NCI-H1436 (cell line): ENCODE measurements at regions not wholly inside any gene's neighbourhood (a gene's known extent, or its start where the extent isn't known, plus 50 kb on each side); places are given as distances from the start of the nearest gene placed in this dataset.

Experiments used
- DNase-seq: peaks from one replicate; lab custom pipeline; 2025; lab: John Stamatoyannopoulos, UW

DNA sequence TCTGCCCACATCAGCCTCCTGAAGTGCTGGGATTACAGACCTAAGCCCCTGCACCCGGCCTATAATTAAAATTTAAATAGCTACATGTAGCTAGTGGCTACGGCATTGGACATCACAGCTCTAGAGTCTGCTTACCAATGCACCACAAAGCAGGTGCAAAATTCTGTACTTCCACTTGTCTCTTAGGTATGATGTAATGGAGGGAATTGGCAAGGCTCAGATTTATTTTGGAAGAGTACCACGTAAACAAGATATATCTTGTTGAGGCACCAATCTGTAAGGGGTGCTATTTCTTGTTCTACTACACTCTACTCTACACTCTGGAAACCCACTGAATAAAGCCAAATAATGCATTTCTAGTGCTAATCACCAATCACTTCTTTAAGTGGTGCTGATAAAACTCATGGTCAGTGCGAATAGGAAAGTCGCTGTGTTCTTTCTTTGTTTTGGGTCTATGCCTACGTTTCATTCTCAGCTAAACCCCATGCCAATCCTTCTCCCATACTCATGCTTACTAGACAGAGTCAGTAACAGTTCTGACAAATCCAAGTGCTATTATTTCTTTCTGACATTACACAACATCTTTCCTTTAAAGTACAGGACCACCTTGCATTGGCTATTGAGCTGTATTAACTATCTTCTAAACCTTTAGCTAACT lies 92.3 kb downstream of the GC start:
- DNase-seq, result no peak

DNA sequence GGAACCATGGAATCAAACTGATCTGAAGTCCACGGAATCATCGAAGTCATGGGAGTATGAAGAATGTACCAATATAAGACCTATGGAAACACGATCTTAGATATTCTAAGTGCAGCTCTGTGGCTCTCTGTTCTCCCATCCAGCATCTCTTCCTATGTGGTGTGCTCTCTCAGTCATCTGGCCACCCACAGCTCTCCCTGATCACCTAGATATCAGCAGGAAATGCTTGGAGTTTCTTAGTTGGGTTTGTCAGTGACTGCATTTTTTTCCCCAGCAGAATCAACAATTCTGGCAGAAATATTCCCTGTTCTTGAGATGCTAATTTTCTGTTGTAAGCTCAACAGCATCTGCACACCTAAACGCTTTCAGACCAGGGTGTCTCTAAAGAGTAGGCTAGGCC lies 94.1 kb downstream of the GC start:
- DNase-seq, result no peak

DNA sequence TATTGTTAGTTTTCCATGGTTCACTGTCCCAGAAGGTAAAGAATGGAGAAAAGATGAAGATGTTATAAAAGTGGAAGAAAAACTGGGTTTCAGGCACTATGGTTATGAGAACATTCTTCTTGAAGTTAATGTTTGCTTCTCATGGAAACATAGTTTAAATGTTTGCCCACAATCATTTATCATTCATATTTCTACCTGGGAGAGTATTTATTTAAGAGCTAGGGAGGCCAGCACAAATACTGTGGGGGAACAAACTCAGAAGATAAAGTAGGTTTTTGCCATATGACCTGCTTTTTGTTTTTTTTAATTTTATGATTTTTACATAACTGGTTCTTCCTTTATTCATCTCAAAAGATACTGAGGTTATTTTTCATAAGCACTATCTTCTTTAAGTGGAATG lies 96.8 kb downstream of the GC start:
- no peak for DNase-seq

DNA sequence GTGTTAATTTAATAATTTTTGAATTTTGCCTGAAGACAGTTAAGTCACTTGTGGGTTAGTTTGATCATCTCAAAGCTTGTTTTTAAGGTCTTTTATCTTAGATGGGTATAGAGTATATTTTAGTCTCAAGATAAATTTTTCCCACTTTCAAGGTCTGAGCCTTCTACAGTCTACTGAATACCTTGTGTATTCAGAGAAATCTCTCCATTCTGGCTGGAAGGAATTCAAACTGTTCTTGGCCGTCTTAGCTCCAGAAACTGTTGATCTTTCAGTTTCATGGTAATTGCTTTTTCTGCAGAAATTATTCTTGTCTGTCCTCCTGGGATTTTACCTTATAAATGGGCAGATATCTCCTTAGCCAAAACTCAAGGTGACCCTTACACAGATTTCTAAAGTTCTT lies 97.9 kb downstream of the GC start:
- DNase-seq, result no peak

DNA sequence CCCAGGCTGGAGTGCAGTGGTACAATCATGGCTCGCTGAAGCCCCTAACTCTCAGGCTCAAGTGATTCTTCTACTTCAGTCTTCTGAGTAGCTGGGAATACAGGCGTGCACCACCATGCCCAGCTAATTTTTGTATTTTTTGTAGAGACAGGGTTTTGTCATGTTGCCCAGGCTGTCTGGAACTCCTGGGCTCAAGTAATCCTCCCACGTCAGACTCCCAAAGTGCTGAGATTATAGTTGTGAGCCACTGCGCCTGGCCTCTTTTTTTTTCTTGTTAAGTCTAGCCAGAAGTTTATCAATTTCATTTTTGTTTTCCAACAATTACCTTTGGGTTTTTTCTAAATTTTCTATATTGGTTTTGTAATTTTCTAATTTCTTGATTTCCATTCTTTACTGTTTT lies 100.6 kb downstream of the GC start:
- no peak for DNase-seq

DNA sequence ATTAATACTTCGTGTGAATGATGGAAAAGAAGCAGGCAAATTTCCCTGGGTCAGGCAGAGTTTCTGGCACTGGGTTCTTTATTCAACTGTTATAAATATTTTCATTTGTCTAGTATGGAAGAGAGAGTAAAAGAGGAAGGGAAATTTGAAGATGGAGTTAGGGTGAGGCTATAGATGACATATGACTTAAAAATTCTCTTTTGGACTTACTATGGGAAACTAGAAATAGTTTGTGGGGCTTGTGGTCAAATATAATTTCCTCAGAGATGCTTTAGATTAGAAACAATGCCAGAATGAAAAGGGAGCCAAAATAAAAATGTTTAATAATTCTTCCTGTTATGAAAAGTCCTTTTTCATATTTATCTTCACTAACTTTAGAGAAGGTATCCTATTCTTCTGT lies 103.2 kb downstream of the GC start:
- no peak for DNase-seq

DNA sequence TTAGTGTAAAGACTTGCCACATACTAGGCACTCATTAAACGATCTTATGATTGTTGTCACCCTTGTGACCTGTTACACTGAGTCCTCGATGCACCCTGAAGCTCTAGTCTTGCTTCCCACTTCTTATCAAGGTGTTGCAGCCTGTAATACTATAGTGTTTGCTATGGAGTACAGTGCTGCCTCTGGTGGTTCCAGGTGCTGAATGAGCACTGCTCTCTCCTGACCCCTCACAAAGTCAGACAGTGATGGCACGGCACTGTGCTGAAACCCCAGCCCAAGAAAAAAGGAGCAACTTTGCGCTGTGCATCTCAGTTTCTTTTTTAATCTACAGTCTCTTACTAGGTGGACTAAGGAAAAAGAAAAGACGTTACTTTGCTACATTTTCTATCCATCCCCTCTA lies 106.3 kb downstream of the GC start:
- DNase-seq, result no peak

DNA sequence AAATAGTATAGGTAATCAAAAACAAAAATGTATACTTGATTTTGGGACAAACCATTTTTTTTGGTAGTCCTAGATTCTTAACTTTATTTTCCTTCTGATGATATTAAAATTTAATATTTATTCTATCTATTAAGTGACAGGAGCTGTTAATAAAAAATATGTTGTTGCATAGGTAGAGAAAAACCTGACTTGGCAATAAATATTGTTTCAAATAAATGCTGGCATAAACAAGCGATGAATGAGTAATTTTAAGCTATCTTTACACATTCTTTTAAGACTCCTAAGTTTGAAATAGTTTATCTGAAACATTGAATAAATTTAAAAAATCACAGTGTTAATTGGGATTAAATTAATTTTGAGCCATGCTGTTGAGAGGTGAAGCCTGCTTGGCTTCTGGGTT lies 114.6 kb downstream of the GC start:
- DNase-seq, result no peak

DNA sequence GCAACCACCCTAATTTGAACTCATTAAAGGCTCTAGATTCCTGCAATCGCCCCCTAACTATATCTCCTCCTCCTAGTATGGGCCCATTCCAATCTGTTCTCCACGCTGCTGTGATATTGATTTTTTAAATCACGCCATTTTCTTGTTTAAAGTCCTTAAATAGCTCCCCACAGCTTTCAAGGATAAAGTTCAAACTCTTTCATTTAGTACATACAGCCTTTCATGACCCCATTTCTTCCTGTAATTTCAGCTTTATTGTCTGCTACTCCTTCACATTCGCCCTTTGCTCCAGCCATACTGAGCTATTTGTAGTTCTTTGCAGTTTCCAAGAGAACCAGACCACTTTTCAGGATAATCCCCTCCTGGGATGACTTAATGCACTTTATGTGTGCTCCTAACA lies 118.5 kb downstream of the GC start:
- DNase-seq, result no peak

DNA sequence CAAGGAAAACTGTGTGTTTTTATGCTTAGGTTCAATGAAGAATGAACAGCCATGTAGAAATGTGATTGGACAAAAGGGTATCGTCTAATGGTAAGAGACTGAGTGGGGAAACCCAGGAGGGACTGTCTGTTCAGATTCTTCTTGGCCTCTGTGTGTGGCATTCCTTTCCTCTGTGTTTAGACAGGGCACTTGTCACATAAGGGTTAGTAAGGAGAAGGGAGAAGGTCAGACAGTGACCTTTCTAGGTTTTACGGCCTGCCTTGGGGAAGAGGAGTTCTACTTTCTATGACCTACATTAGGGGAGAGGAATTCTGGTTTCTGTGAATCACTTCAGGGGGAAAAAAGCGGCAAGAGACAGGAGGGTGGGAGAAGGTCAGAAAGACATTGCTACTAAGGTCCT lies 119.5 kb downstream of the GC start:
- no peak for DNase-seq

DNA sequence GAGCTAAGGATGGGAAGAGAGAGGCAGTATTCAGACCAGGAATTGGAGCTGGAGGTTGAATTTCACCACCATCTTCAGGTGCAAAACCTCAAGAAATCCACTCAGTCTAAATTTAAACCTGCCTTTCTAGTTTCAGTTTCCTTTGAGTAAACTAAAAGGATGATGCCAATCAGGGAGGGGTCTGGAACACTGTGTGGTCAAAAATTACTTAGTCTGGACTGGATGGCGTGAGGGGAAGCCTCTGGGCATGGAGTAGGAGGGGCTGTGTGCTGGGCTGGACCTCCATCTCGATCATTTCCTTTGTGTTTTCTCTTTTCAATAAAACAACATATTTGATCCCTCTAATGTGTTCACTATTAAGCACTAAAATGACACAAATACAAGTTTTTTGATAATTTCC lies 120.1 kb downstream of the GC start:
- no peak for DNase-seq

DNA sequence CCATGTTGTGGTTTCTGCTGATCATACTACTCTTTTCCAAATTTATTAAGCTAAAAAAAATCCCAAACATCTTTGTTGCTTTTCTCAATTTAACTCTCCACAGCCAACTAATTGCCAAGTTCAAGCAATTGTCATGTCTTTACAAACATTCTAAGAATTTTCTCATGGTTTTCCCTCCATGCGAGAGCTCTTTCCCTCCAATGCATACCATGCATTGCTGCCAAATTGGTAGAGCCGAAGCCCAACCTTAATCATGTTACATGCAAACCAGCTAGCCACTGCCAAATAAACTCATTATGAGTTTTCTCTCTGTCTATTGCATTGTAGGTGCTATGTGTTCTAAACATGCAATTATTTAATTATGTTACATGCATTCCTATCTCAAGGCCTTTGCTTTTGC lies 123.9 kb downstream of the GC start:
- DNase-seq, result no peak

DNA sequence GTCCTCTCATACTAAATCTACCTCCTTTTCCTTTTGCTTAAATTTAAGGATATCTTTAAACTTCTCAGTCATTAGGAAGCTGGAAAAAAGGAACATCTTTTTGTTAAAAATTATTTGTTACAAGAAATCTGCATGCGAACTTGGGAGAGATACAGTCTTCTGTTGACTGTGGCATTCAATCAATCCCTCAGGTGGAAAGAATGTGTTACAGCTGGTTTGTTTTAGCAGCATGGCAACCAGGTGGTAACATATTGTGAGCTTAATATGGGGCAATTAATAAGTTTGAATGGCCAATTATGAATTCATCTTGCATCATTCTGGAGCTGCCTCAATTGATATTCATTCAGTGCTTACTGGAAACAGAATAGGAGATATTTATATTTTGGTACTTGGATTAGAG lies 135.0 kb downstream of the GC start:
- no peak for DNase-seq

DNA sequence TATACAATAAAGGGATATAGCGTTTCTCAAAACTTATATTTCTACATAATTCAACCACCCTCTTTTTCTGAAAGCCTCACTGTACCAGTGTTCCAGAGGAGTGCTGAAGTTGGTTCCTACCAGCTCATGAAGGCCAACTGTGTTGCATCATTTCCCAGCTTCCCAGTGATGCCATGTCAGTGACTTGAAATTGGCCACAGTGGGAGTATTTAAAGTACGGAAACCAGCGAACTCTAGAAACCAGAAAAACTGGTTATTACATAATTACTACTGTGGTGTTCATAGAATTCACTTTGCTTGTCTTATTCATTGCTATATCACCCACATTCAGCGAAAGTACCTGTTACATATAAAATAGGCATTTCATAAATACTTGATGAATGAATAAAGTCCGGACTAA lies 135.4 kb downstream of the GC start:
- no peak for DNase-seq

DNA sequence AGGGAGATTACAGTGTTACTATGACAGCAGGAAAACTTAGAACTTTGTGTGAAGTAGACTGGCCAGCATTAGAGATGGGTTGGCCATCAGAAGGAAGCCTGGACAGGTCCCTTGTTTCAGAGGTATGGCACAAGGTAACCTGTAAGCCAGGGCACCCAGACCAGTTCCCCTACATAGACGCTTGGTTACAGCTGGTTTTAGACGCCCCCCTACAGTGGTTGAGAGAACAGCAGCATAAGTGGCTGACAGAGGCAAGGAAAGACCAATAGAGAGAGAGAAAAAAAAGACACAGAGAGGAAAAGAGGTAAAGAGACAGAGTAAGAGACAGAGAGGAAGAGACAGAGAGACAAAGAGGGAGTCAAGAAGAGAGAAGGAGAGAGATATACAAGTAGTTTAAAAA lies 144.5 kb downstream of the GC start:
- DNase-seq, result no peak

DNA sequence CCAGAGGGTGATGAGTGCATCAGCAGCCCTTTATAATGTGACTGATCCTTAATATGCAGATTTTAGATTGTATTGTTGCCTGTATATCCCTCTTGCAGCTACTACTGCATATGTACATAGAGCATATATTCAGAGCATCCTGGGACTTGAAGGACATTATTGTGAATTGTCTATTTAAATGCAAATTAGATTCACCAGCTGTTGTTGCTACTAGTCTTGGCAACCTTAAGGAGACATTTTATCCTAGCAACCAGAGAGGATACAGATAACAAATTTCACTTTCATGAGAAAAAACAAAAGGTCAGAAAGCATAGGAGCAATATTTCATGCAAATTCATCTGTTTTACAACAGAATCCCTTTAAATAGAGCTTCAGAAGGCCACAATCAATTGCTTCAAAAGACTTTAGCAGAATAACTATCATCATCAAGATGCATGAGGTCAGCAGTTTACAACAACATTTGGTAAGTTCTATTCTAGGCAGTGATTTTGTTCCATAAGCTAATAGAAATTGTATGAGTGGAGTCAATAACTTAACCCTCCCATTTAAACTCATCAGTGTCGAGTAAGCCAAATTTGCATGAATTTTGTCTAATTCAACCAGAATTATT lies 148.6 kb downstream of the GC start:
- peak; percentile 6 for DNase-seq

DNA sequence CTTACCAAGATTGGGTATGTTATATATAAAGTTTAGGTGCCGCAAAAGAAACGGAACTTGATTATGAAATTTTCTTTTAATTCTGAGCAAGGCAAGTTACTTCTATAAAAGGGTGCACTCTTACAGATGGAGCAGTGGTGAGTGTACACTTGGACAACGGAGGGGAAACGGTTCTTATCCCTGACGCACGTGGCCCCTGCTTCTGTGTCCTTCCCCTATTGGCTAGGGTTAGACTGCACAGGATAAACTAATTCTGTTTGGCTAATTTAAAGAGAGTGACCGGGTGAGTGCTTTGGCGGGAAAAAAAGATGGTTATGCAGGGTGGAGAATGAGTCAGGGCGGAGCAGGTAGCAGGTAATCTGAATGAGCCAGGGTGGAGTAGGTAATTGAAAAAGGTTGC lies 149.5 kb downstream of the GC start:
- DNase-seq, result no peak

DNA sequence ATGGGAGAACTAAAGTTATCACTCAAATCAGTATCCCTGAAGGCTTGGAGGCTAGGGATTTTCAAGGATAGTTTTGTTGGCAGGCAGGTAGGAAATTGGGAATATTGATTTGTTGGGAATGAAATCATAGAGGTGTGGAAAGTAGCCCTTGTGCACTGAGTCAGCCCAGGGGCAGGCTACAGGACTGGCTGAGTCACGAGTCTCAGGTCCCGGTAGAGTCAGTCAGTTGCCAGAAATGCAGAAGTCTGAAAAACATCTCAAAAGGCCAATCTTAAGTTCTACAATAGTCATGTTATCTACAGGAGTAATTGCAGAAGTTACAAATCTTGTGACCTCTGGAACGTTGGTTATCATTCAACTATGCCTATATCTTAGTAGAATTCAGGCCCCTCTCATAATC lies 153.1 kb downstream of the GC start:
- DNase-seq, result no peak

DNA sequence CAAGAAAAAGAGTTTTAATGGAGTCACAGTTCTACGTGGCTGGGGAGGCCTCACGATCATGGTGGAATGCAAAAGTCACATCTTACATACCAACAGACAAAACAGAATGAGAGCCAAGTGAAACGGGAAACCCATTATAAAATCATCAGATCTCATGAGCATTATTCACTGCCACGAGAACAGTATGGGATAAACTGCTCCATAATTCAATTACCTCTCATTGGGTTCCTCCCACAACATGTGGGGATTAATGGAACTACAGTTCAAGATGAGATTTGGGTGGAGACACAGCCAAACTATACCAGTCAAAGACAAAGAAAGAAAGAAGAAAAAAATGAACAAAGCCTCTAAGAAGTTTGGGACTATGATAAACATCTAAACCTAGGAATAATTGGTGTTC lies 158.9 kb downstream of the GC start:
- no peak for DNase-seq
